ENCODE measurements at regions not wholly inside any gene's neighbourhood (a gene's known extent, or its start where the extent isn't known, plus 50 kb on each side); places are given as distances from the start of the nearest gene placed in this dataset.

GRCh38 chr4:14545163-14545562 is 457.1 kb upstream of the CPEB2 start:
- no peaks in the 10 kb centered on the region for H3K4me1 ChIP-seq (ENCODE audit: control insufficient read depth, insufficient read depth, low read length)
- H3K9me3 ChIP-seq (ENCODE audit: control insufficient read depth, insufficient read depth, low read length), result no peaks in the 10 kb centered on the region
- H3K4me3 ChIP-seq (ENCODE audit: low read length), result no peak overlapping the region
- peaks cover 5 to 15% of the 10 kb centered on the region in 2 donors for H3K9me3 Mint-ChIP-seq
- no peaks in the 10 kb centered on the region for H3K4me1 Mint-ChIP-seq
- no peak overlapping the region for H3K27ac Mint-ChIP-seq
- H3K27me3 Mint-ChIP-seq (ENCODE audit: low read depth in 2 of 2), result no peaks in the 10 kb centered on the region
- peaks cover 21% of the 10 kb centered on the region for H3K36me3 Mint-ChIP-seq
- no peaks in the 10 kb centered on the region for H3K27me3 ChIP-seq (ENCODE audit: control insufficient read depth, insufficient read depth, low read length)
- intact Hi-C loops (cut with micrococcal nuclease), result no loop called here
- ATAC-seq (no peak), DNase-seq (no peak)
- H3K27ac ChIP-seq (ENCODE audit: low read length), result no peak overlapping the region
- no peaks in the 10 kb centered on the region for H3K36me3 ChIP-seq (ENCODE audit: control insufficient read depth, insufficient read depth, low read length)
- TF ChIP-seq CTCF (IDR thresholded peaks at IDR 0.05), result no peak
- H3K4me3 Mint-ChIP-seq, result no peak overlapping the region
- 89% methylated on average over 3 of the region's 5 CpGs for WGBS (ENCODE audit: insufficient coverage)

GRCh38 chr4:14545807-14546206 is 456.5 kb upstream of the CPEB2 start:
- no peaks in the 10 kb centered on the region for H3K9me3 ChIP-seq (ENCODE audit: control insufficient read depth, insufficient read depth, low read length)
- H3K4me1 Mint-ChIP-seq, result no peaks in the 10 kb centered on the region
- H3K36me3 Mint-ChIP-seq, result peaks cover 25% of the 10 kb centered on the region
- H3K36me3 ChIP-seq (ENCODE audit: control insufficient read depth, insufficient read depth, low read length), result no peaks in the 10 kb centered on the region
- no peak overlapping the region for H3K4me3 ChIP-seq (ENCODE audit: low read length)
- WGBS (ENCODE audit: insufficient coverage), result 84% methylated on average over 3 of the region's 4 CpGs
- DNase-seq (no peak), ATAC-seq (no peak)
- H3K27ac Mint-ChIP-seq, result no peak overlapping the region
- peaks cover 5 to 15% of the 10 kb centered on the region in 2 donors for H3K9me3 Mint-ChIP-seq
- no peaks in the 10 kb centered on the region for H3K4me1 ChIP-seq (ENCODE audit: control insufficient read depth, insufficient read depth, low read length)
- no peak overlapping the region for H3K27ac ChIP-seq (ENCODE audit: low read length)
- H3K4me3 Mint-ChIP-seq, result no peak overlapping the region
- intact Hi-C loops (cut with micrococcal nuclease), result no loop called here
- H3K27me3 ChIP-seq (ENCODE audit: control insufficient read depth, insufficient read depth, low read length), result no peaks in the 10 kb centered on the region
- no peaks in the 10 kb centered on the region for H3K27me3 Mint-ChIP-seq (ENCODE audit: low read depth in 2 of 2)
- TF ChIP-seq CTCF (IDR thresholded peaks at IDR 0.05), result no peak

GRCh38 chr4:14552119-14552518 is 450.2 kb upstream of the CPEB2 start:
- Histone ChIP-seq H3K9me3 (ENCODE audit: control insufficient read depth, insufficient read depth, low read length) (no peaks in the 10 kb centered on the region), H3K4me3 (ENCODE audit: low read length) (no peak overlapping the region), H3K4me1 (ENCODE audit: control insufficient read depth, insufficient read depth, low read length) (no peaks in the 10 kb centered on the region), H3K27ac (ENCODE audit: low read length) (no peak overlapping the region), H3K36me3 (ENCODE audit: control insufficient read depth, insufficient read depth, low read length) (no peaks in the 10 kb centered on the region), H3K27me3 (ENCODE audit: control insufficient read depth, insufficient read depth, low read length) (no peaks in the 10 kb centered on the region)
- intact Hi-C loops (cut with micrococcal nuclease), result no loop called here
- DNase-seq (no peak), ATAC-seq (peak in 1 of 3 donors; percentile 14)
- TF ChIP-seq CTCF (IDR thresholded peaks at IDR 0.05), result no peak
- Mint-ChIP-seq H3K27me3 (ENCODE audit: low read depth in 2 of 2) (peaks cover 0 to 3% of the 10 kb centered on the region in 2 donors), H3K9me3 (peaks cover 0 to 4% of the 10 kb centered on the region in 2 donors), H3K4me1 (no peaks in the 10 kb centered on the region), H3K36me3 (peaks cover 4% of the 10 kb centered on the region), H3K4me3 (no peak overlapping the region), H3K27ac (no peak overlapping the region)
- WGBS (ENCODE audit: insufficient coverage), result 96% methylated on average over 5 of the region's 6 CpGs

GRCh38 chr4:14559646-14560045 is 442.6 kb upstream of the CPEB2 start:
- H3K27me3 ChIP-seq (ENCODE audit: control insufficient read depth, insufficient read depth, low read length), result no peaks in the 10 kb centered on the region
- peaks cover 4% of the 10 kb centered on the region for H3K9me3 ChIP-seq (ENCODE audit: control insufficient read depth, insufficient read depth, low read length)
- H3K36me3 Mint-ChIP-seq, result no peaks in the 10 kb centered on the region
- TF ChIP-seq CTCF (IDR thresholded peaks at IDR 0.05), result no peak
- H3K27me3 Mint-ChIP-seq (ENCODE audit: low read depth in 2 of 2), result no peaks in the 10 kb centered on the region
- peaks cover 1 to 5% of the 10 kb centered on the region in 2 donors for H3K9me3 Mint-ChIP-seq
- H3K27ac Mint-ChIP-seq, result no peak overlapping the region
- no peak overlapping the region for H3K4me3 ChIP-seq (ENCODE audit: low read length)
- DNase-seq (no peak), ATAC-seq (no peak)
- intact Hi-C loops (cut with micrococcal nuclease), result no loop called here
- no peak overlapping the region for H3K4me3 Mint-ChIP-seq
- H3K36me3 ChIP-seq (ENCODE audit: control insufficient read depth, insufficient read depth, low read length), result no peaks in the 10 kb centered on the region
- no peak overlapping the region for H3K27ac ChIP-seq (ENCODE audit: low read length)
- H3K4me1 ChIP-seq (ENCODE audit: control insufficient read depth, insufficient read depth, low read length), result no peaks in the 10 kb centered on the region
- 100% methylated on average over 1 of the region's 2 CpGs for WGBS (ENCODE audit: insufficient coverage)
- H3K4me1 Mint-ChIP-seq, result no peaks in the 10 kb centered on the region

Measured in natural killer cell (primary cell).